ENCODE measurements at regions not wholly inside any gene's neighbourhood (a gene's known extent, or its start where the extent isn't known, plus 50 kb on each side); places are given as distances from the start of the nearest gene placed in this dataset.

GRCh38 chr6:79762370-79762769, 131.2 kb downstream of the SH3BGRL2 start:
- no peaks in the 10 kb centered on the region for H3K27me3 ChIP-seq (ENCODE audit: insufficient read depth, low read depth, low read length)
- H3K79me2 ChIP-seq (replicated peaks; ENCODE audit: insufficient read depth, low read length), result no peaks in the 10 kb centered on the region
- H3K4me3 ChIP-seq (ENCODE audit: low read length), result peak overlapping the region; percentile 24
- H3K9ac ChIP-seq (ENCODE audit: low read length), result no peak overlapping the region
- no peak overlapping the region for H2AFZ ChIP-seq (ENCODE audit: low read depth, low read length)
- no peak overlapping the region for H3K27ac ChIP-seq (ENCODE audit: low read length)
- no peaks in the 10 kb centered on the region for H3K9me2 ChIP-seq (ENCODE audit: insufficient read depth, low read length)
- H3F3A ChIP-seq (ENCODE audit: insufficient read depth, low read length, poor library complexity, severe bottlenecking), result no peaks in the 10 kb centered on the region
- no peaks in the 10 kb centered on the region for H3K36me3 ChIP-seq (ENCODE audit: insufficient read depth, low read length)
- H3K9me3 ChIP-seq (ENCODE audit: low read length), result no peaks in the 10 kb centered on the region
- no peak overlapping the region for H3K4me2 ChIP-seq (ENCODE audit: low read length)
- H4K20me1 ChIP-seq (ENCODE audit: insufficient read depth), result no peaks in the 10 kb centered on the region
- TF ChIP-seq SMC3 (conservative IDR thresholded peaks at IDR 0.05; ENCODE audit: poor library complexity), result peak; percentile 32
- no peak for TF ChIP-seq REST (IDR thresholded peaks at IDR 0.05; ENCODE audit: borderline replicate concordance)
- TF ChIP-seq RAD21 (conservative IDR thresholded peaks at IDR 0.05), result peak; percentile 38
- peak; percentile 61 for TF ChIP-seq CTCF (IDR thresholded peaks at IDR 0.05; ENCODE audit: poor library complexity, severe bottlenecking)

GRCh38 chr6:79756496-79756895, 125.4 kb downstream of the SH3BGRL2 start:
- Histone ChIP-seq H3K27ac (ENCODE audit: low read length) (no peak overlapping the region), H3K9ac (ENCODE audit: low read length) (no peak overlapping the region), H2AFZ (ENCODE audit: low read depth, low read length) (no peak overlapping the region), H4K20me1 (ENCODE audit: insufficient read depth) (no peaks in the 10 kb centered on the region), H3K4me2 (ENCODE audit: low read length) (no peak overlapping the region), H3K9me2 (ENCODE audit: insufficient read depth, low read length) (no peaks in the 10 kb centered on the region), H3K9me3 (ENCODE audit: low read length) (no peaks in the 10 kb centered on the region), H3F3A (ENCODE audit: insufficient read depth, low read length, poor library complexity, severe bottlenecking) (no peaks in the 10 kb centered on the region), H3K36me3 (ENCODE audit: insufficient read depth, low read length) (no peaks in the 10 kb centered on the region), H3K27me3 (ENCODE audit: insufficient read depth, low read depth, low read length) (no peaks in the 10 kb centered on the region), H3K4me3 (ENCODE audit: low read length) (no peak overlapping the region), H3K79me2 (replicated peaks; ENCODE audit: insufficient read depth, low read length) (no peaks in the 10 kb centered on the region)
- TF ChIP-seq CTCF (IDR thresholded peaks at IDR 0.05; ENCODE audit: poor library complexity, severe bottlenecking), result no peak
- TF ChIP-seq RAD21 (conservative IDR thresholded peaks at IDR 0.05), result no peak
- no peak for TF ChIP-seq POLR2AphosphoS5 (IDR thresholded peaks at IDR 0.05)
- TF ChIP-seq REST (IDR thresholded peaks at IDR 0.05; ENCODE audit: borderline replicate concordance), result no peak
- TF ChIP-seq EZH2 (IDR thresholded peaks at IDR 0.05; ENCODE audit: borderline replicate concordance, insufficient read depth, low read length, poor library complexity, severe bottlenecking), result no peak
- no peak for TF ChIP-seq TAF1 (IDR thresholded peaks at IDR 0.05; ENCODE audit: low read depth)
- no peak for TF ChIP-seq MXI1 (conservative IDR thresholded peaks at IDR 0.05; ENCODE audit: poor library complexity, severe bottlenecking)
- TF ChIP-seq SMC3 (conservative IDR thresholded peaks at IDR 0.05; ENCODE audit: poor library complexity), result no peak
- TF ChIP-seq EP300 (conservative IDR thresholded peaks at IDR 0.05; ENCODE audit: poor library complexity, severe bottlenecking), result no peak

All from neural cell (in vitro differentiated cells).